CD4-positive, alpha-beta T cell treated with Interleukin-4 for 4 hours (primary cell): ENCODE measurements at regions not wholly inside any gene's neighbourhood (a gene's known extent, or its start where the extent isn't known, plus 50 kb on each side); places are given as distances from the start of the nearest gene placed in this dataset.
A peak's percentile ranks its signal among the peaks of the same experiment; 100 is the strongest.
"Not testable (repeated sequence)": the region's sequence is repeated elsewhere in the genome, so short reads cannot be mapped to it uniquely, and the experiment has no call there.

Source experiments
- DNase-seq: peaks from one replicate; pipeline ENCODE4 v3.0.0-alpha.2; 2020

DNA sequence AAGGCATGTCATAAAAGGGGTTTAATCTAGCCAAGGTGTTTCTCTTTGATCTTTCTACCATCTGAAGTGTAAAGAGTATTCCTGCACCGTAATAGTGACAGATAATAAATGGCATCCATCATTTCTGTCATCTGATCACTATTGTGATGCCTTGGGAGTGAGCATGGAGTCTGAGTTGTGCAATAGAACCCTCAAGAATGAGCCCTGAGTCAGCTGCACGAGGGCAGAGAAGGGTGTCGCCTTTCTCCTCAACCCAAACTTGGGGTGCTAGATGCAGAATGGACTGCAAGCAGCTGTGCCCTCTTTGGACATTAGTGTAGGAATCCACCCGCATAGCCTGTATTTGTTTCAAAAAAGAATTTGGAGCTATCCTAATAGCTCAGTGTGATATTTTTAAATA is 115.2 kb downstream of the ZNF37A start:
- DNase-seq, result no peak

DNA sequence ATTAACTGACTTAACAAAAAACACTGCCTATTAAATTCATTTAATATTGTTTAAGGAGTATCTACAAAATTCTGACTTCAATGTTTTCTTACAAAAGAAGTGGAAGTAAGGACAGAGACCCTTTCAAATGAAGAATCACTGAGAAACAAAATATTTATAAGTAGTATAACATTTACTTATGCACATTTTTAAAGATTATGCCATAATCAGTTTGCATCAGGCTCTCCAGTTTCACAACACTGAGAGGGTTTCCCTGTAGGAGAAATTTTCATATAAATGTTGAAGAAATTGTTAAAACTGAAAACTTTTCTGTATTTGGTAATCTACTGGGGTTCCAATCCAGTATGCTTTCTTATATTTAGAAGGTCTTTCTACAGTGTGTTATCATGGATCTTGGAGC is 115.6 kb downstream of the ZNF37A start:
- DNase-seq, result not testable (repeated sequence)

DNA sequence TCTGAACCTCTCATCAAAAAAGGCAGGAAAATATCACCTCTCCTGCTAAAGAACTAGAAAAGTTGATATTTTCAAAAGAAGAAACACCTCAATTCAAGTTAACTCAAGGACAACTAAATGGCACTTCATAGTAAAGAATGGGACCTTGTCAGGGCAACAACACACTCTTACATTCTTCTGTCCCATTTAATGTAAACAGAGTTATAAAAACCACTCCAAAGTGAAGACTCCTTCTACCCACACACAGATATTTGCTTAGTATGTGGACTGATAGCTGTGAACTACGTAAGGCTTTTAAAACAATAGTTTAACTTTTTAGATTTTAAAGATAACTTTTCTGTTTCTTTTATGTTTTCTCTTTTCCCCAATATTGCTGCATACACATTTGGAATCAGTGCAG is 118.3 kb downstream of the ZNF37A start:
- no peak for DNase-seq

DNA sequence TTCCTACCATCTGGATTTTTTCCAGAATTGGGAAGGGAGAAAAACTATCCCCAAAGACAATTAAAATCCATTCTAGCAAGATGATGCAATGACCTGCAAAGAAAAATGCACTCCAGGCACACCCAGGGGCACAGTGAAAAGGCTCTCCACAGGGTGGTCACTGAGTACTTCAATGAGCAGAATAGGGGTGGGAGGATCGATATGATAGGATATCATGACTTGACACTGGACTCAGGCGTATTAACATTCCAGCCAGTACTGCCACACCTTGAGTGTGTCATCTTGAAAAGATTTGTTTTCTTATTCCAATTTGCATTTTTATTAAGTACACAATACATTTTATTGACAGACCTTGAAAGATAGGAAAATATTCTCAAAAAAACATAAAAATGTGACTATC is 132.2 kb downstream of the ZNF37A start:
- no peak for DNase-seq

DNA sequence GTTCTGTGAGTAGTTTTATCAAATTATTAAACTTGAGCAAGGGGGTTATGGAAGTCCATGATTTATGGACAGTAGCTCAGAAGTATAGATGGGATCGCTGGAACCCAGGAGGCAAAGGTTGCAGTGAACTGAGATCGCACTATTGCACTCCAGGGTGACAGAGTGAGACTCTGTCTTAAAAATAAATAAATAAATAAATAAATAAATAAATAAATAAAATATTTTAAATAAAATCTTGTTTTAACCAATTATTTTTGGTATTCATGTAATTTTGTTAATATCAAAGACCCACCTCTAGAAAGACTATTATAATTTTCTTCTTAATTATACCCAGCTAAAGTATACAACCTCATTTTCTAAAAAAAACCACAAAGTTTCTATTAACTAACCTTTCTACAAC is 134.3 kb downstream of the ZNF37A start:
- DNase-seq, result no peak

DNA sequence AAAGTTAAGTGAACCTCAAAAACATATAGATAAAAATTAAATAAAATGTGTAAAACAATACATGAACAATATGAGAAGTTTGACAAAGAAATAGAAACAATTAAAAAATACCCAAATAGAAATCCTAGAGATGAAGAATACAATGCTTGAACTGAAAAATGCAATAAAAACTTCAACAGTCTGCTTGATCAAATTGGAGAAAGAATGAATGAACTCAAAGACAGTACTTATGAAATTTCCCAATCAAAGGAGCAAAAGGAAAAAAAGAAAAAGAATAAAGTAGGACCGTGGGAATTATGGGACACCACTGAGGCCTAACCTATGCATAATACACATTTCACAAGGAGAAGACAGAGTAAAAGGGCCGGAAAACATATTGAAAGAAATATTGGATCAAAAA is 144.3 kb downstream of the ZNF37A start:
- not testable (repeated sequence) for DNase-seq

DNA sequence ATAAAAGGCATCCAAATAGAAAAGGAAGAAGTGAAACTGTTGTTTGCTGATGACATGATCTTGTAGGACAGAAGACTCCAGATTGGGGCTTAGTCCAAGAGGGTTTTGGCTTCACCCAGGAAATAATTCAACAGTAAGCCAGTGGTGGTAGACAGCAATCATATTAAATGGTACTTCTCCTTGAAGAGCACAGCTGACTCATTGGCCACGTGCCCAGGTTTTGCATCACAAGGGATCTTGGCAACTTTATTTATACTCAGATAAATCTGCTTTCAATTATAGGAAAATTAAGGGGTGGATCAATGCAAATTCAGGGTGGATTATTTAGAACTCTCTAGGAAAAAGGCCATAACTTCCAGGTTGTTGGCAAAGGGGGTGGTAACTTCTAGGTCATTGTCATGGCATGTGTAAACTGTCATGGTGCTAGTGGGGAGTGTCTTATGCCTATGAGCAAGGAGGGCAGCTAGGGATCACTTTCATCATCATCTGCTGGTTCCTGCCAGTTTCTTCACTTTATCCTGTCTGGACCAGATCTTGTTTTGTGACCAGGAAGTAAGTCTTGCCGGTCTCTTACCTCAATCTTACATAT is 148.0 kb downstream of the ZNF37A start:
- not testable (repeated sequence) for DNase-seq

DNA sequence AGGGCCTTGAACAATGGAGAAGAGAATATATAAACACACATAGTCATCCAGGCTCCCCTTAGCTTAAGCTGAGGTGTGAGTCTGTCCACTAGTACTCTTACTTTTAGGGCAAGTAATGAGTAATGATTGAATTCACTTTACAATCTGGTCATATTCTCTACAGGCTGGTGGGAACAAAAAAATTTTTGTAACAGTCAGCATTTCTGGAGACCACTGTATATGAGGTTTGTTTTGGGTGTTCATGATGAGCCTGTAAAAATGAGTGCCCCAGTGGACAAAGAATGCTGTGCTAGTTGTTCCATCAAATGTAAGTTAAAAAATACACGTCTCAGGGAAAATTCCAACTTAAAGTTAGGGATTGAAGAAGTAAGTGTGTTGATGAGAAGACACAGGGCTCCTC is 154.0 kb downstream of the ZNF37A start:
- DNase-seq, result not testable (repeated sequence)

DNA sequence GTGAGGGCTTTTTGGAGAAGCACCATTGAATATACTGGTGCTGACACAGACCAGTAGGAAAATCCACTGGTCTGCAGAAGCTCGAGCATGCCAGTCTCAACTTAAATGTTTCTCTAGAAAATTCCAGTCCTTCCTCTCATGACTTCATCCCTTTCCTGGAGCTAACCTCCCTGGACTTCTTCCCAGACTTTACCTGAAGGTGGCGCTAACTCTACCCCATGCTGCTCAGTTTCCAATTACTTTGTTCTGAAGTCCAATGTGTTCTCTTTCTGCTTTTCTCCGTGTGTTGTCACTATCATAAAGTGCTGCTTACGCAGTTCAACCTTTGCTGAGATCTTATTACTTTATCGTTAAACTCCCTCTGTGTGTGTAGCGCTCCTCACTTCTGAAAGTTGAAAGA is 158.4 kb downstream of the ZNF37A start:
- DNase-seq, result not testable (repeated sequence)

DNA sequence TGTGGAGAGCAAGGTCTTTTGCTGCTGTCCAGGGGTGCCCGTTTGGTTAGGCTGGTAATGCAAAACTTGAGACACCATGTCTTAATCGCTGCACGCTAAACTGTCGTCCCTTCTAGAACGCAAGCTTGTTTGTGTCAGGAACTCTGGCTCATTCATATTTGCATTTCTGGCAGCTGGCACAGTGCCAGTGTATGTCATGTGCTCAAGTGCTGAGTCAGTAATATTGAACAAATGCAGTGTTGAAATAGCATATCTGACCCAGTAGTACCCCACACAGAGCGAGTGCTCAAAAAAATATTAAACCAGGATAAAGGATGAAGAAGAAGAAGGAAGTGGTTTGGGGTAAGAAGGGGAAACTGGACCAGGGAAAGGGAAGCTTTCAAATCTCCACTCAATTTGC is 173.4 kb downstream of the ZNF37A start:
- DNase-seq, result not testable (repeated sequence)

DNA sequence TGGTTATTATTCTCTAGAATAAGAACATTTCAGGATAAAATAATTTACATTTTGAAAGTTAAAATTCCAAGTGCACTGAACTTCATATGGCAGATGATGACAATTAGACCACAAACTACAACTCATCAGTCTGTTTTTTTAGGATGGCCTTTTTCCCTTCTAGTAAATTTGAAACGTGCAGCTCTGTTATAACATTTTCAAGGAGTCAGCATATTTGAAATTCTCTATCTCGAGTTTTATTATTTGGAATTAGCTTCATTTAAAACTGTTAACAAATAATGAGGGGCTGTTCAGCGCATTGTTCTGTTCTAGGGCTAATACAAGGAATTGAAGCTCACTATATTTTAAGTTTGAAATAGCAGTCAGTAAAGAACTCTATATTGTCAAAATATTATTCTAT is 176.9 kb downstream of the ZNF37A start:
- not testable (repeated sequence) for DNase-seq

DNA sequence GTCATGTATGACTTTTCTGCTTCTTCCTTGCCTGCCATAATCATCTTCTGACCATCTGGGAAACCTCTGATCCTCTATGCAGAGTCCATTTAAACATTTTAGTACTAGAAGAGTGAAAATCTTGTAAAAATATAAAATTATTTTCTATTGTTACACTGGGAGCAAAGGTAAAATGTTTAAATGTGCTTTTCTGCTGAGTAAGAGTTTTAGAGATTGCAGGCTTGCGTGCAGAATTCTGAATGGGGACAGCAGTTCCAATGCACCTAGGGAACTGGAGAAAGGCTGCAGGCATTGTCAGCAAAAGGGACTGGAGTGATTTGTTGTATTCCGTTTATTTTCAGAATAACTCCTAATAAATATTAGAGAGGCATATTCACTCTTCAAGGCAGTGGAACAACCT is 180.7 kb downstream of the ZNF37A start:
- not testable (repeated sequence) for DNase-seq

DNA sequence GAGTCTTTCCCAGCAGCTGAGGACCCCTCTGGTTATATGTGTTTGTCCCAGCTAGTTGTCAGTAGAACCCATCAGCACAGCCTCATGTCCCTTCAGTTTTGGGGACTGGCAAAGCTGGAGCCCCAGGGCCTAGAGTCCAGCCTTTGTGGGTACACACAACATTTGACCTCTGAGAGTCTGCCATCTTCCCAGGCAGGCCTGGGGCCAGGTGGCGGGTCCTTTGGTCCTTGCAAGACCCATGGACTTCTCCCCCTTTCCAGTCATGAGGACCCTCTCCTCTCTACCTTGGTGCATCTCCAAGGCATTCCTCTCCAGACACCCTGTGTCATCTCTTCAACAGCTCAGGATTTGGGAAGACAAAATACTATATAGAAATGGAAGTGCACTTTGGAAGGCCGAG is 198.4 kb downstream of the ZNF37A start:
- DNase-seq, result not testable (repeated sequence)

DNA sequence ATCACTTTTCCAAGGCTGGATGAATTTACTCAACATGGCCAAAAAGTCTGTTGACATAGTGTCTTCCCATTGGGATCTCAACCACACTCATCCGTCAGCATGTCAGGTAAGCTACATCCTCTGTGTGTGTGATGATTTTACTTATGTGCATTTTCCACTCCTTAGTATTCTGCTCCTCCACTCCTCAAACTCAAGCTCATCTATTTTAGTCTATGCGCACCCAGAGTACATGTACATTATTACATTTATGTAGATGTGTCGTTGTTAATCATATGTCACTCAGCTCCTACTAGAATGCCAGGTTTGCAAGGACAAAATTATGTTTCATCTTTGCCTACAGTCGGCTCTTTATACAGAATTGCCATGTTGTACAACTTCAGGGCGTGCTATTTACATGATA is 216.0 kb downstream of the ZNF37A start:
- DNase-seq, result not testable (repeated sequence)

DNA sequence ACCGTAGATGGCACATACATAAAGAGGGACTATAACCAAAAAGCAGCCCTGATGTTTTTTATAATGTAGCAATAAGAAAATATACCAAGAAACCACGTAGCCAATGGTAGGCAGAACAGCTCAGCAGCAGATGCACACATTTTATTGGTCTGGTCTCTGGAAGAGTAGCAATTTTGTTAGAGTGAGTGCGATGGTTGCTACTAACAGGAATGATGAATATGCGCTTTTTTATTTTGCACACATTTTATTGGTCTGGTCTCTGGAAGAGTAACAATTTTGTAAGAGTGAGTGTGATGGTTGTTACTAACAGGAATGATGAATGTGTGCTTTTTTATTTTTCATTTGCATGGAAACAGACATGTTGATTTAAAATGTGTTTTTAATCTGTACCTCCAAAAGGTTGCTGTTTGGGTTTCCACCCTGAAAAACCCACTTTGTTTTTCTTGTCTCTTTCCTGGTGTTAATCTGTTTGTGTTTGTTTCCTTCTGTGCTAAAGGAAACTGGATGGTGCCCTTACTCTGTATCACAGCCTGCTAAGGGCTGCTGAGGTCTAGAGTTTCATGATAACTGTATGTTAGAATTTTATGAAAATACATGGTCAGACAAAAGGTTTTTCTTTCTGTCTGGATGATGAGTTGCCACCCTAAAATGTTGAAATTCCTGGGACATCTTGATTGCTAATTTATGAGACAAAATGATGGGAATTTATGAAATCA is 221.1 kb downstream of the ZNF37A start:
- DNase-seq, result not testable (repeated sequence)

DNA sequence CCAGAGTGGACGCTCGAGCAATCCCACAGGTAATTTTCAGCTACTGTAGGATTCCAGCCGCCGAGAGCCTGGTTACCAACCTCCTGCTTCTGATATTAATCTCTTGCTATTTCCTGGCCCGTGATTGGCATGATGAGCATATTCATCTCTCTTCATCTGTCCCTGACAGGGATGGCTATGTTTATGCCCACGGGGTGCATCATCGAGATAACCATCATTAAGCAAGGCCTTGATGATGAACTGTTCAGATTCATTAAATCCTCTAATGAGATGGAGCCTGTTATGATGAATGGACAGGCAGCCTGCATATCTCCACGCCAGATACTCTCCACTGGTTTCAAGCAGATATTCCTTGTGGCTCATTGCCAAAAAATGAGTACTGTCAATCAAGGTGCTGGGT is 227.3 kb downstream of the ZNF37A start:
- not testable (repeated sequence) for DNase-seq

DNA sequence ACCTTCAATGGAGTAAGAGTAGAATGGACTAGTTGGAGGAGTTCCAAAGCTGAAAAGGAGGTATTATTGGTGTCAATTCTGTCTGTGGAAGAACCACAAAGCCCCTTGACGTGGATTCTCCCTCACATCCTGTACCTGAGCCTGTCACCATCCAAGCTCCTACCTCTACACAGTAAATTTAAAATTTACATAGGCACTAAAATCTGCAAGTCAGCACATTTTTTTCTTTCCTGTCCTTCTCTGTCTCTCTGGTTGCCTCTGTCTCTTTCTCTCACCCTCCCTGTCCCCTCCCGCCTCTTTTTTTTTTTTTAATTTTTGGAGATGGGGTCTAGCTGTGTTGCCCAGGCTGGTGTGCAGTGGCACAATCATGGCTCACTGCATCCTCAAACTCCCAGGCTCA is 236.2 kb downstream of the ZNF37A start:
- not testable (repeated sequence) for DNase-seq

DNA sequence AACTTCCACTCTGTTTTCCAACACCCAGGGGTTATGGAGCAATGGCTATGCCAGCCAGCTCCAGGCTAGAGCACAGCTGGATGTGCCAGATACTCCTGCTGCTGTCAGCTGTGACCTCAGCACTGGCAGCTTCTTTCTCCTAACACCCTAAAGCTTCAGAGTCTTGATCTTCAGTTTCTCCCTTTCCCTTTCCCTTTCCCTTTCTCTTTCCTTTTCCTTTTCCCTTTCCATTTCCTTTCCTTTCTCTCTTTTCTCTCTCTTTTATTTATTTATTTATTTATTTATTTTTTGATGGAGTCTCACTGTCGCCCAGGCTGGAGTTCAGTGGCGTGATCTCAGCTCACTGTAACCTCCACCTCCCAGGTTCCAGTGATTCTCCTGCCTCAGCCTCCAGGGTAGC is 237.0 kb downstream of the ZNF37A start:
- DNase-seq, result not testable (repeated sequence)

DNA sequence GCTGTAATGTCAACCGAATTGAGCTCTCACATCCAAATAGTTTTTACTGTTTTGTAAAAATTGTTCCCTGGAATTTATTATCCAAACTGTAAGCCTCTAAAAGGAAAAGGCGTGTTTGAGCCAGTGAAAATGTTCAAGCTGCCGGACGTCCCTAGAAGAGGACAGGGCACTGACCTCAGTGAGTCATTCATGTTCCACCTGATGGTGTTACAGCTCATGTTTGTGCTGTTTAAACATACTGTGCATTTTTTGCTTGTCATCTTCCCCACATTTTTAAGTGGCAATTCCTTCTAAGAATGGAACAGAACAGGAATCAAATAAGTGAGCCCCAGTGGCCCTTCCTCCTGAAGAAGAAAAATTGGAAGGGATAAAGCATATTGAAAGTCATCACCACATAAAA is 239.6 kb downstream of the ZNF37A start:
- DNase-seq, result not testable (repeated sequence)

DNA sequence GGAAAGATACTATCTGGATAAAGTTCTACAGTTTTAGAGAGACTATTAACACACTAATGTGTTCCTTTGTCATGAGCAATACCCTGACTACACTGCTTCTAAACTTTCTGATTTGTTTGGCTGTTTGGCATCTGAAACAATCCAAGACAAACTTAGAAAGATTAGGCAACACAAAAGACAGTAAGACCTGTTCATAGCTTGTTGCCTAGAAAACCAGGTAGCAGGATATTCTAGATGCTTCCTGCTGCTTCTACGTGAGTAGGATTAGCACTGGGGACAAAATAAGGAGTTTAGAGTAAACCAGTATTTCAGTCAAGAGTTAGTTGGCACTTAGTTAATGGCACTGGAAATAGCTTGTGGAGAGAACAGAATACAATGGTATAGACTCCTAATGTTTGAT is 256.5 kb downstream of the ZNF37A start:
- DNase-seq, result not testable (repeated sequence)

DNA sequence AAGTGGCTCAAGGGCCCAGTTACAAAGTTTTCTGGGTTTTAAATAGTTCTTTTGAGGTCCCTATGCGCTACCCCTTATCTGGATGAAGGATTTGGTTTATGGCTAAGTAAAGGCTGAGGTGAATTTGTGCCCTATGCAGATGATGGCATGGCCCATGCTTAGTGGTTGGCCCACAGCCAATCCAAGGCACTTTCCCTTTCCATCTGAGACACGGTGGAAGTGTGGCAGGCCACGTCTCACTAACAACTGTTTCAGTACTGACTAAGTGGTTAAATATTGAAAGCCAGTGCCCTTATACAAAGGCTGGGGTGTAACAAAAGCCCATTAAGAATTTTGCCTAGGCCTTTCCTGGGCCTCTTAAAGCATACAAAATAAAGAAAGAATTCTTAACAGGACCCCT is 260.3 kb downstream of the ZNF37A start:
- not testable (repeated sequence) for DNase-seq

DNA sequence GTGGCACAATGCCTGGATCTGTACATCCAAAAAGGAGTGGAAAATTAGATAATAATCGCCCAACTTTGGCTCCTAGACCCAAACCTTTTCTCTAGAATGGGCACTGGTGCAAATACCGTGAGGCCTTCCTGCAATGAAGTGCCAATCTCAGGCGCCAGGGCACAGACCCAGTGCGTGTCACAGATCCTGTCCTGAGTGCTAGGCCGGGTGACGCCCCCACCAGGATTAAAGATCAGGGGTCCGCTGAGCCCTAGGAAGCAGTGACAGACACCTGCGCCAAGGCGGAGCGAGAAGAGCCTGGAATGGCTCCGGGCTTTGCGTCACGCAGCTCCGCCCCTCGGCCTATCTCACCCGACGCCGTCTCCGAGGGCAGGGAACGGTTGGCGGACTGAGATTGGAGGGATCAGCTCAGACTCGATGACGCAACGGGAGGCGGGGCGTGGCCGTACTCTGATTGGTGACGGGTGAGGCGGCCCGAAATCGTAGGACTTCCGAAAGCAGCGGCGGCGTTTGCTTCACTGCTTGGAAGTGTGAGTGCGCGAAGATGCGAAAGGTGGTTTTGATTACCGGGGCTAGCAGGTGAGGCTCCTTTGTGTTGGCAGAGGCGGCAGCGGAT is 261.9 kb downstream of the ZNF37A start:
- DNase-seq, result peak; percentile 79

DNA sequence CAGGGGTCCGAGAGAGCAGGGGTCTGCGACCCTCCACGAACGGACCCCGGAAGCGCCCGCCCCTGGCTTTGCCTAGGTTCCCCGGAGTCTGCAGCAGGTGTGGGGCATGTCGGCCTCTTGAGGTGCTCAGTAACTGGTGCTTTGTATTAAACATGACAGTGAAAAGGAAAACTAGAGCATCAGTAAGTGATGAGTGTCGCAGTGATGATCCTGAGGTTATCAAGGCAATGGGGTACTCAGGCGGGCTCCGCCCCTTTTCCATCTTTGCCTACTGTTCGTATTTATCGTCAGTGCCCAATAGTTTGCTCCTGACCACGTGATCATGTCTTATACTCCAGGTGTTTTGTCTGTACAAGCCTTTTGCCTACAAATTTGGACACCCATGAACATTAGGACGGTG is 262.4 kb downstream of the ZNF37A start:
- DNase-seq, result peak; percentile 16

DNA sequence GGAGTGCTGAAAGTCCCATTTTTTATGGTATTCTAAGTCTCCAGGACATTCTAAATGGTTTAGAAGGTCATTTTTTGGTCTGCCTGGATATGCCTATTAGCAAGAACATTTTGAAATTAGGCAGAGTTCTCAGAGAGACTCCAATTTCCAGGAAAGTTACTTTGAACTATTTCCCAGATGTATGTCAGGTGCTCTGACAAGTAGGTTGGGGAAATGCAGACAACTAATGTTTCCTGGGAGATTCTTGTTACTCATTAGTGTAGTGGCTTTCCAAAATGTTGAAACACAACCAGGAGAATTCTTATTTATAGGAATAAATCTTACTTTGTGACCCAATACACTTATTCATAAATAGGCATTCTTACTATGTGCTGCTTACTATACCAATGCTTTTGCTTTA is 268.4 kb downstream of the ZNF37A start:
- DNase-seq, result not testable (repeated sequence)
